Cardiac muscle cell (in vitro differentiated cells and primary cell): ENCODE measurements at regions not wholly inside any gene's neighbourhood (a gene's known extent, or its start where the extent isn't known, plus 50 kb on each side); places are given as distances from the start of the nearest gene placed in this dataset.

Experiments used
- DNase-seq, 2 donors: peaks; one replicate each; pipeline versions ENCODE4 v3.0.0 to v3.0.0-alpha.2; 2010 to 2017; ENCODE audit warnings: low read depth in 1 of 2, low spot score in 1 of 2
- H3K27ac ChIP-seq: fragments of 200-600 bp; sonication (generic); 2 replicates; pipeline ENCODE4 v1.5.1; 2016
- H3K27me3 ChIP-seq: fragments of 200-600 bp; sonication (generic); 2 replicates; pipeline ENCODE4 v1.6.0; 2016; ENCODE audit warnings: control low read depth
- H3K36me3 ChIP-seq: fragments of 200-600 bp; sonication (generic); 2 replicates; pipeline ENCODE4 v1.5.1; 2016; ENCODE audit warnings: control low read depth
- H3K4me1 ChIP-seq: fragments of 200-600 bp; sonication (generic); 2 replicates; pipeline ENCODE4 v1.8.1; 2017; ENCODE audit warnings: low read depth, mild to moderate bottlenecking, mixed run types
- H3K4me3 ChIP-seq: fragments of 200-600 bp; sonication (generic); 2 replicates; pipeline ENCODE4 v1.5.1; 2016; ENCODE audit warnings: mild to moderate bottlenecking
- H3K9me3 ChIP-seq: fragments of 200-600 bp; sonication (generic); 2 replicates; pipeline ENCODE4 v1.5.1; 2017; ENCODE audit warnings: low read depth, mild to moderate bottlenecking, control low read depth
- CTCF ChIP-seq: IDR thresholded peaks from 2 replicates; pipeline ENCODE4 v1.5.1; 2012; ENCODE audit warnings: low read depth, mild to moderate bottlenecking, low read length

- peak in 1 of 2 donors; percentile 27 for DNase-seq
- H3K9me3 ChIP-seq = no peaks in the 10 kb centered on the region
- H3K27me3 ChIP-seq = no peaks in the 10 kb centered on the region
- no peak overlapping the region for H3K4me3 ChIP-seq
- TF ChIP-seq CTCF = peak; percentile 41
- no peaks in the 10 kb centered on the region for H3K36me3 ChIP-seq
- no peaks in the 10 kb centered on the region for H3K4me1 ChIP-seq
- no peak overlapping the region for H3K27ac ChIP-seq
Measured at GRCh38 chr1:164092603-164093353, 466.2 kb upstream of the PBX1 start.

GRCh38 chr1:164093543-164093942, 465.4 kb upstream of the PBX1 start:
- H3K4me1 ChIP-seq = no peaks in the 10 kb centered on the region
- no peak overlapping the region for H3K4me3 ChIP-seq
- H3K9me3 ChIP-seq = no peaks in the 10 kb centered on the region
- no peaks in the 10 kb centered on the region for H3K27me3 ChIP-seq
- no peak for DNase-seq
- no peak for TF ChIP-seq CTCF
- H3K27ac ChIP-seq = no peak overlapping the region
- no peaks in the 10 kb centered on the region for H3K36me3 ChIP-seq

GRCh38 chr1:164101802-164102201, 457.2 kb upstream of the PBX1 start:
- H3K27me3 ChIP-seq = no peaks in the 10 kb centered on the region
- H3K9me3 ChIP-seq = no peaks in the 10 kb centered on the region
- no peaks in the 10 kb centered on the region for H3K4me1 ChIP-seq
- TF ChIP-seq CTCF = no peak
- no peaks in the 10 kb centered on the region for H3K36me3 ChIP-seq
- DNase-seq = no peak
- no peak overlapping the region for H3K27ac ChIP-seq
- no peak overlapping the region for H3K4me3 ChIP-seq

- TF ChIP-seq CTCF = no peak
- no peaks in the 10 kb centered on the region for H3K9me3 ChIP-seq
- no peaks in the 10 kb centered on the region for H3K27me3 ChIP-seq
- H3K4me3 ChIP-seq = no peak overlapping the region
- no peak for DNase-seq
- no peak overlapping the region for H3K27ac ChIP-seq
- no peaks in the 10 kb centered on the region for H3K36me3 ChIP-seq
- peaks cover 9% of the 10 kb centered on the region for H3K4me1 ChIP-seq
Measured at GRCh38 chr1:164131949-164132348, 427.0 kb upstream of the PBX1 start.

GRCh38 chr1:164137273-164137925, 421.6 kb upstream of the PBX1 start:
- TF ChIP-seq CTCF = no peak
- peak overlapping the region; percentile 44 for H3K27ac ChIP-seq
- H3K4me1 ChIP-seq = peaks cover 20% of the 10 kb centered on the region
- H3K9me3 ChIP-seq = no peaks in the 10 kb centered on the region
- H3K27me3 ChIP-seq = no peaks in the 10 kb centered on the region
- H3K36me3 ChIP-seq = no peaks in the 10 kb centered on the region
- H3K4me3 ChIP-seq = no peak overlapping the region
- peak in 1 of 2 donors; percentile 13 for DNase-seq
